ENCODE measurements at regions not wholly inside any gene's neighbourhood (a gene's known extent, or its start where the extent isn't known, plus 50 kb on each side); places are given as distances from the start of the nearest gene placed in this dataset.

GRCh38 chr13:65763811-65764210 lies 1466.3 kb downstream of the PCDH9 start:
- no peak for TF ChIP-seq Cebpa-rat (IDR thresholded peaks at IDR 0.05)
- H3K27me3 ChIP-seq, result no peaks in the 10 kb centered on the region
- H3K4me2 ChIP-seq, result no peak overlapping the region

GRCh38 chr13:65762012-65762411 lies 1468.1 kb downstream of the PCDH9 start:
- H3K4me1 ChIP-seq, result no peaks in the 10 kb centered on the region
- no peaks in the 10 kb centered on the region for H4K20me1 ChIP-seq
- H3K9ac ChIP-seq, result no peak overlapping the region
- no peak overlapping the region for H3K4me2 ChIP-seq
- no peak overlapping the region for H3K4me3 ChIP-seq
- no peak overlapping the region for H3K27ac ChIP-seq
- TF ChIP-seq Cebpa-rat (IDR thresholded peaks at IDR 0.05), result no peak
- H3K36me3 ChIP-seq, result no peaks in the 10 kb centered on the region
- no peaks in the 10 kb centered on the region for H3K27me3 ChIP-seq
- peaks cover 18 to 31% (median 28%) of the 10 kb centered on the region in 11 experiments for H3K9me3 ChIP-seq (replicated peaks in 1 of 11)

More at GRCh38 chr13:65763811-65764210, 1466.3 kb downstream of the PCDH9 start:
- Histone ChIP-seq H3K4me1 (no peaks in the 10 kb centered on the region), H3K9ac (no peak overlapping the region), H3K9me3 (replicated peaks in 1 of 11) (peaks cover 6 to 15% (median 11%) of the 10 kb centered on the region in 11 experiments; a peak in 20 of 22 replicates), H3K27ac (no peak overlapping the region), H3K4me3 (no peak overlapping the region), H4K20me1 (no peaks in the 10 kb centered on the region), H3K36me3 (no peaks in the 10 kb centered on the region)

DNA sequence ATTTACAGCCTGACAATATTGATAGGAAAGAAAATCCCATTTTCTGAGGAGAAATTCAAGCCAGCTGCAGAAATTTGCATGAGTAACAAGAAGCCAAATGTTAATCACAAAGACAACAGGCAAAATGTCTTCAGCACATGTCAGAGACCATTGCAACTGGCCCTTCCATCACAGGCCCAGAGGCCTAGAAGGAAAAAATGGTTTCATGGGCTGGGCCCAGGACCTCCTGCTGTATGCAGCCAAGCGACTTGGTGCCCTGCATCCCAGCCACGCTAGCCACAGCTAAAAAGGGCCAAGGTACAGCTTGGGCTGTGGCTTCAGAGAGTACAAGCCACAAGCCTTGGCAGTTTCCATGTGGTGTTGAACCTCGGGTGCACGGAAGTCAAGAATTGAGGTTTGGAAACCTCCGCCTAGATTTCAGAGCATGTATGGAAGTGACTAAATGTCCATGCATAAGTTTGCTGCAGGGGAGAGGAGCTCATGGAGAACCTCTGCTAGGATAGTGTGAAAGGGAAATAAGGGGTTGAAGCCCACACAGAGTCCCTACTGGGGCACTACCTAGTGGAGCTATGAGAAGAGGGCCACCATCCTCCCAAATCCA lies 1474.0 kb downstream of the PCDH9 start:
- Histone ChIP-seq H3K4me3 (no peak overlapping the region), H3K9ac (no peak overlapping the region), H3K27me3 (no peaks in the 10 kb centered on the region), H3K27ac (no peak overlapping the region), H3K9me3 (replicated peaks in 1 of 11) (peaks cover 26 to 51% (median 39%) of the 10 kb centered on the region in 11 experiments), H3K36me3 (no peaks in the 10 kb centered on the region), H3K4me2 (no peak overlapping the region), H3K4me1 (no peaks in the 10 kb centered on the region), H4K20me1 (no peaks in the 10 kb centered on the region)
- TF ChIP-seq Cebpa-rat (IDR thresholded peaks at IDR 0.05), result no peak

GRCh38 chr13:65748227-65748626 lies 1481.9 kb downstream of the PCDH9 start:
- H3K4me3 ChIP-seq, result no peak overlapping the region
- no peak overlapping the region for H3K27ac ChIP-seq
- no peaks in the 10 kb centered on the region for H3K27me3 ChIP-seq
- H3K36me3 ChIP-seq, result no peaks in the 10 kb centered on the region
- H4K20me1 ChIP-seq, result no peaks in the 10 kb centered on the region
- H3K9ac ChIP-seq, result no peak overlapping the region
- H3K4me2 ChIP-seq, result no peak overlapping the region
- no peaks in the 10 kb centered on the region for H3K9me3 ChIP-seq (replicated peaks in 1 of 11)
- TF ChIP-seq Cebpa-rat (IDR thresholded peaks at IDR 0.05), result no peak
- H3K4me1 ChIP-seq, result no peaks in the 10 kb centered on the region

DNA sequence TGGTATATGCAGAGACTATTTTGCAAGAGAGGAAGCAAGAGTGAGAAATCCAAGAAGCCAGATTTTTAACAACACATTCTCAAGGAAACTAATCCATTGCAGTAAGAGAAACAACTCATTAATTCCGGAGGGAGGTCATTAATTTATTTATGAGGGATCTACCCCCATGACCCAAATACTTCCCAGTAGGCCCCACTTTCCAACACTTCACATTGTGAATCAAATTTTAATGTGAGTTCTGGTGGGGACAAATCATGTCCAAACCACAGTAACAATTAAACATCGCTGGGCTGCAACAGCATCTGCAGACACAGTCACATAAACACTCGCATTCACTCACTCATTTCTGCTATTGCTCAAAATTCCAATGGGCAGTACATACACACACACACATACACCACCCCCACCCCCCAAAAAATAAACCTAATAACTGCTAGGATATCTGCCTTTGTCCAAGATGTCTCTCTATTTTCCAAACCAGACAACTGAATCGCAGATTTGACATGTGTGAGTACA lies 1483.7 kb downstream of the PCDH9 start:
- no peak for TF ChIP-seq Cebpa-rat (IDR thresholded peaks at IDR 0.05)
- Histone ChIP-seq H3K4me3 (no peak overlapping the region), H3K9ac (no peak overlapping the region)

DNA sequence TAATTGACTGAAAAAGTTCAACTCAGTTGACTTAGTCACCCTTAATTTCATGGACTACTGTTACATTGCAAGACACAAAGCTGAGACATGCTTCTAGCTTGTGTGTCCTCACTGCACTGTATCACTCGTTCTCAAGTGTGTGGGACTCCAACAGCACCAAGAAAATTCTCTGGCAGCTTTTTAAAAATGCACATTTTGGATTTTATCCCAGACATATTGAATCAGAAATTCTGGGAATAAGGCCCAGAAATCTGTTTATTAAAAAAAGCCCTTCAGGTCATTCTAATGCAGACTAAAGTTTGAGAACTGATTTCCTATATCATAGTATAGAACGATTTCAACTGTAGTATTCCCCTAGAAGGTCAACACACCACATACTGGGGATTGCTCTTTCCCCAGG lies 1485.3 kb downstream of the PCDH9 start:
- H3K4me3 ChIP-seq, result no peak overlapping the region
- H3K36me3 ChIP-seq, result no peaks in the 10 kb centered on the region
- no peaks in the 10 kb centered on the region for H3K27me3 ChIP-seq
- TF ChIP-seq Cebpa-rat (IDR thresholded peaks at IDR 0.05), result no peak
- H3K27ac ChIP-seq, result no peak overlapping the region
- no peak overlapping the region for H3K4me2 ChIP-seq
- no peak overlapping the region for H3K9ac ChIP-seq
- H4K20me1 ChIP-seq, result no peaks in the 10 kb centered on the region
- no peaks in the 10 kb centered on the region for H3K4me1 ChIP-seq
- H3K9me3 ChIP-seq (replicated peaks in 1 of 11), result no peaks in the 10 kb centered on the region

More for the DNA sequence above, 1483.7 kb downstream of the PCDH9 start:
- H3K9me3 ChIP-seq (replicated peaks in 1 of 11), result no peaks in the 10 kb centered on the region
- H3K4me1 ChIP-seq, result no peaks in the 10 kb centered on the region
- no peaks in the 10 kb centered on the region for H3K36me3 ChIP-seq
- H3K27ac ChIP-seq, result no peak overlapping the region
- H3K27me3 ChIP-seq, result no peaks in the 10 kb centered on the region
- no peaks in the 10 kb centered on the region for H4K20me1 ChIP-seq
- no peak overlapping the region for H3K4me2 ChIP-seq

DNA sequence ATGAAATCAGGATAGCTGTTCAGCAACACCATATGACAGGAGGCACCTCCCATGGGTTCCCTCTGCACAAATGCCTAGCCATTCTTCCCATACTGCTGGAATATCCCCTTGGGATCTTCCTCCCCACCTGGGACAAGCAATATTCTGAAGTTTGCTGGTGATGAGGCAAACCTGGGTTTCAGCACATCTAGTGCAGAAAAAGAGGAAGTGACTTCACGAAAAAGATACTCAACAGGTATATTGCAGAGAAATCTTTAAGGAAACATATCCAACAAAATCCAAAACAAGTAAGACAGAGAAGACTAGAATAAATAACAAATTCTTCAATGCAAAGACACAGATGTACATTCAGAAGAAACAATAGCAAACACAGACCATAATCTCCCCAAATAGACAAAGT lies 1497.0 kb downstream of the PCDH9 start:
- Histone ChIP-seq H3K27me3 (no peaks in the 10 kb centered on the region), H3K36me3 (no peaks in the 10 kb centered on the region), H3K9ac (no peak overlapping the region), H4K20me1 (no peaks in the 10 kb centered on the region), H3K4me3 (no peak overlapping the region), H3K27ac (no peak overlapping the region), H3K4me1 (no peaks in the 10 kb centered on the region), H3K9me3 (replicated peaks in 1 of 11) (peaks cover 0 to 7% (median 0%) of the 10 kb centered on the region in 11 experiments; a peak in 5 of 22 replicates), H3K4me2 (no peak overlapping the region)
- TF ChIP-seq Cebpa-rat (IDR thresholded peaks at IDR 0.05), result no peak

- no peak overlapping the region for H3K27ac ChIP-seq
- H3K9me3 ChIP-seq (replicated peaks in 1 of 11), result no peaks in the 10 kb centered on the region
- no peak for TF ChIP-seq Cebpa-rat (IDR thresholded peaks at IDR 0.05)
- no peaks in the 10 kb centered on the region for H3K36me3 ChIP-seq
- H3K27me3 ChIP-seq, result no peaks in the 10 kb centered on the region
- no peaks in the 10 kb centered on the region for H3K4me1 ChIP-seq
- no peaks in the 10 kb centered on the region for H4K20me1 ChIP-seq
- H3K4me2 ChIP-seq, result no peak overlapping the region
- no peak overlapping the region for H3K4me3 ChIP-seq
- H3K9ac ChIP-seq, result no peak overlapping the region
Observed at GRCh38 chr13:65727070-65727469, 1503.1 kb downstream of the PCDH9 start.

- TF ChIP-seq Cebpa-rat (IDR thresholded peaks at IDR 0.05), result no peak
- no peak overlapping the region for H3K4me2 ChIP-seq
- no peak overlapping the region for H3K9ac ChIP-seq
- H3K4me1 ChIP-seq, result no peaks in the 10 kb centered on the region
- H3K27me3 ChIP-seq, result no peaks in the 10 kb centered on the region
- H4K20me1 ChIP-seq, result no peaks in the 10 kb centered on the region
- H3K9me3 ChIP-seq (replicated peaks in 1 of 11), result no peaks in the 10 kb centered on the region
- no peak overlapping the region for H3K4me3 ChIP-seq
- no peaks in the 10 kb centered on the region for H3K36me3 ChIP-seq
- no peak overlapping the region for H3K27ac ChIP-seq
Observed at GRCh38 chr13:65725006-65725405, 1505.1 kb downstream of the PCDH9 start.

GRCh38 chr13:65724226-65724625 lies 1505.9 kb downstream of the PCDH9 start:
- H3K4me1 ChIP-seq, result no peaks in the 10 kb centered on the region
- no peak overlapping the region for H3K9ac ChIP-seq
- H3K4me2 ChIP-seq, result no peak overlapping the region
- H3K36me3 ChIP-seq, result no peaks in the 10 kb centered on the region
- no peak overlapping the region for H3K4me3 ChIP-seq
- no peak for TF ChIP-seq Cebpa-rat (IDR thresholded peaks at IDR 0.05)
- H3K27ac ChIP-seq, result no peak overlapping the region
- H3K27me3 ChIP-seq, result no peaks in the 10 kb centered on the region
- H4K20me1 ChIP-seq, result no peaks in the 10 kb centered on the region
- no peaks in the 10 kb centered on the region for H3K9me3 ChIP-seq (replicated peaks in 1 of 11)
